NCI-H1436 (cell line): ENCODE measurements at regions not wholly inside any gene's neighbourhood (a gene's known extent, or its start where the extent isn't known, plus 50 kb on each side); places are given as distances from the start of the nearest gene placed in this dataset.

Experiments used
- DNase-seq: peaks from one replicate; lab custom pipeline; 2025; lab: John Stamatoyannopoulos, UW

GRCh38 chr16:50960517-50961202 lies 190.4 kb downstream of the SALL1 start:
- DNase-seq: no peak

DNA sequence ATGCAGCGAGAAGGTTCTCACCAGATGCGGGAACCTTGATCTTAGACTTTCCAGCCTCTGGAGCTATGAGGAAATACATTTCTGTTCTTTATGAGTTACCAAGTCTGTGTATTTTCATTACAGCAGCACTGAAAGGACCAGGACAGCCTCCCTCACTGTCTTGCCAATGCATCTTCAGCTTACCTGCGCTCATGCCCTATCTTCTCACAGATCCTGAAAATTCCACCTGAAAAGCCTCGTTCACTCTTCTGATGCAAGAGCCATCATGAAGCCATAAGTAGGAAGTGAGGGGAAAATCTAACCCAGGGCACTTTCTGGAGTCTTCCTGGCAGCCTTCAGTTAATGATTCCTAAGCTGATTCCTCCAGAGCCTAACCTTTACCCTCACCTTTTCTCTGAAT lies 194.0 kb downstream of the SALL1 start:
- no peak for DNase-seq

DNA sequence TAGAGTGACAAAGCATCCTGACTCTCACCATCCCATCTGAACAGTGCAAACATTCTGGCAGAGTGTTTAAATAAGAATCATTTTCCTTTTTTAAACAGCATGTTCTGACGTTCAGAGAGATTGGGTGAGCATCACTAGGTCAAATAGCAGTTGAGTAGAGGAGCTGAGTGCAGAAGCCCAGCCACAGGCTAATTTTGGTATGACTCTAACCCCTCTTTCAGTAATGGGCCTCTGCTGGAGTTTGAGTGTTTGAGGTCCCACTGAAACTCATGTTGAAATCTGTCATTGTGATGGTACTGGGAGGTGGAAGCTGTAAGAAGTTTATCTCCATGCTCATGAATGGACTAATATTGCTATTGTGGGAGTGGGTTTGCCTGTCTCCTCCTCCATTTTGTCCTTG lies 194.4 kb downstream of the SALL1 start:
- no peak for DNase-seq

DNA sequence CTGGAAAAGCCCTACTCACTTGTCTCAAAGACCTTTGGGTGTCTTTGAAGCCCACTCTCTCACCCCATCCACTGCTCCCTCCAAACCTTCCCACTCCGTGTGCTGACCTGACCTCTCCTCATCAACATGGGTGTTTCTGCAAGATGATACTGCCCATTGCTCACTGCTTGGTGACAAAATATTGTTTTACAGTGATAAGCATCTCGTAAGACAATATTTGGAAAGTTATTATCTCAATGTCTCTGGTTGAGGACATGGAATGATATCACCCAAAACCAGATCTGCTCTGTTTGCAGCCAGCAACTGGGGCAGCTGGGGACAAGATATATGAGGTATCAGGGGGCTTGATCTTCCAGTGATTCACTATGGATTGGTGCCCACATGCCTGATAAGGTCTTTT lies 195.8 kb downstream of the SALL1 start:
- DNase-seq: no peak

DNA sequence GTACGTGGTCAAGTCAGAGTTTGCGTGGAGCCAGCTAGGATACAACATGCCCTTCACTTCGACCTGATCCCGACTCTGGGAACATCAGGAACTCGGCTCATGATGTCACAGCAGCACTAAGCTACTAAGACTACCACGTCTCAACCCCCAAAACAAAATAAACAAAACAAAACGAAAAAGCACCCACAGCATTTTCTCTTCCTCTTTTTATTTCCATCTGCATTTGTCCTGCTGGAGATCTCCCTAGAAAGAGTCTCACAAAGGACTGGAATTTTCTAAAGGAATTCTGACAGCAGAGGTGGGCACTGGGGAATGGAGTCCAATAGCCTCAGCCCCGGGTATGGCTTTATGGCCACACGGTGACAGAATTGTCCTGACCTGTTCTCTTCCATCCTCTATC lies 196.6 kb downstream of the SALL1 start:
- no peak for DNase-seq

- DNase-seq: no peak
Observed at GRCh38 chr16:50953290-50953689, 197.8 kb downstream of the SALL1 start.

- DNase-seq: no peak
Observed at GRCh38 chr16:50950955-50951354, 200.1 kb downstream of the SALL1 start.

- DNase-seq: no peak
Observed at GRCh38 chr16:50948268-50948930, 202.7 kb downstream of the SALL1 start.

- no peak for DNase-seq
Observed at GRCh38 chr16:50947826-50948225, 203.2 kb downstream of the SALL1 start.

DNA sequence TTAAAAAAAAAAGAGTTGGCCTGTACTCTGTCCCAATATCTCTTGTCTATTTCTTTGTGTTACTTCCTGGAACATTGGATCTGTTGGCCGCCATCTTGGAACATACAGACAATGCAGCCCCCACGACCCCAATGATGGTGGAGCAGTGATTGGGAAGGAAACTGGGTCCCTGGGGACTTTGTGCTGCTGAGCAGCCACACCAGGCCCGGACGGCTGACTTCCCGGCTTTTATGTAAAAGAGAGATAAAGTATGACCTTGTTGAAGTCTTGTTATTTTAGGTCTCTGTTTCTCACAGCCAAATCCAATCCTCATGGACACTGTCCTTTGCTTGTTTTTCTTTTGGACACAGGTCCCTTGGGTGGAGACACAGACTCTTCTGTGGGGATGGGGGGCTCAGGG lies 204.5 kb downstream of the SALL1 start:
- DNase-seq: no peak

- DNase-seq: no peak
Observed at GRCh38 chr16:50946098-50946497, 204.2 kb downstream of the CYLD start.

DNA sequence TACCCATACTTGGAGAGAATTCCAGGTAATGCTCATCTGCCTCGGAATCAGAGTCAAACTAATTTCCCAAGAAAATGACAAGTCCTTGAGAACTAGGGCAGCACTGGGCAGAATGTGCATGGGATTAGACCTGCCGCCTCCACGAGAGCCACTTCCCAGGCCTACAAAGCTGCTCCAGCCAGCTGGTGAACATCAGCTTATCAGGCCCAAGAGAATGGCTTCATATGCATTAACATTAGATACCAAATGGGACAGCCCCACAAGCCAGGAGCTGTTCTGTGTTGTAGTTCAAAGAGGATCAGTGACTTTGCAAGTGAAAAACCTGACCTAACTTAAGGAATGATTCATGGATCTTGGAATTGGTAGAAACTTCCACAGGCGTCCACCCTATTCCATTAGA lies 203.3 kb downstream of the CYLD start:
- DNase-seq: no peak

DNA sequence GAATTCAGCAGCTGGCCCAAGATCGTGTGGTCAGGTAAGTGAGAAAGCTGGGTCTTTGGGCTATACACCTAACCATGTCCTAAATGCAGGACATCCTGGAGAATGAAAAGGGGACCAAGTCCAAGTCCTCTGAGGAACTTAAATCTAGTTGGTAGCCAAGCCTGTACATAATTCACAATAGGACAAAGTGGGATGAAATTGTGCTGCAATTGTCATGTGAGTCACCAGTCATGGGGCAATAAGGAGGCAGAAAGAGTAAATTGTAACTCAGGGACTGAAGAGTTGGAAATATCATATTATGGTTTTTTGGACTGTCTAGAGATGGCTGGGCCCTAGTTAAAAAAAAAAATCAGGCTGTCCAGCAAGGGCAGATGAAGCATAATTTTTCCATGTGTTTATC lies 202.6 kb downstream of the CYLD start:
- DNase-seq: no peak

DNA sequence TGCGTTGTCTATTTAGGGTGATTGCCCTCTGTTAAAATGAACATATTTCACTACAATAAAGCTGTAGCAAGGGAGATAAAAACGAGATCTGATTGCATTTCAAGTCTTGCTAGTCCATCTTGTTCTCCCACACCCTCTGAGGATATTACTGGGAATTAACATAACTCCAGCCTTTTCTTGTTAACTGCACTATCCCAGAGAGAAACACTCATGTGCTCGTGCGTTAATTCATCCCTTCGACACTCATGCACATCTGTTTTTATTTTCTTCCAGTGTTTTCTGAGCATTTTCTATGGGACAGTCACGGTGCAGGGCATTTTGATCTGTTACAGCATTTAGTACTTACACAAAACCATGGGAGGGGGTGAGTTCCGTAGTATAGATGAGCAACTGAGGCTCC lies 202.1 kb downstream of the CYLD start:
- DNase-seq: no peak

DNA sequence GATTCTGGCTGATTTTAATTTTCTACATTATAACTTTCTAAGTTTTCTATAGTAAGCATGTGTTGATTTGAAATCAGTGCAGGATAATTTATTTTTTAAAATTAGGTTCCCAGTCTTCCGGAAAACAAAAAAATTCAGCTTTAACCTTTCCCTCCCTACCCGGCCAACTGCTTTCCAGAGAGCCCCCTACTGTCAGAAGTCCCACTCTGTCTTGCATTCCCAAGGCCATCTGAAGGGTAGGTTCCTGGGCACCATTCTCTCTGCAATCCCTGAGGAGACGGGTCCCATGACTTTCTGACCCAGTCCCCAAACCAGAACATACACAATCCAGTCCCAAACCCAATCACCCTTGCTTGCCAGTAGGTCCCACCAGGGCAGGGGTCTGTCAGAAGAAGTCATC lies 200.3 kb downstream of the CYLD start:
- DNase-seq: no peak

GRCh38 chr16:50941681-50942080 lies 199.8 kb downstream of the CYLD start:
- DNase-seq: no peak

GRCh38 chr16:50940275-50940854 lies 198.5 kb downstream of the CYLD start:
- no peak for DNase-seq

DNA sequence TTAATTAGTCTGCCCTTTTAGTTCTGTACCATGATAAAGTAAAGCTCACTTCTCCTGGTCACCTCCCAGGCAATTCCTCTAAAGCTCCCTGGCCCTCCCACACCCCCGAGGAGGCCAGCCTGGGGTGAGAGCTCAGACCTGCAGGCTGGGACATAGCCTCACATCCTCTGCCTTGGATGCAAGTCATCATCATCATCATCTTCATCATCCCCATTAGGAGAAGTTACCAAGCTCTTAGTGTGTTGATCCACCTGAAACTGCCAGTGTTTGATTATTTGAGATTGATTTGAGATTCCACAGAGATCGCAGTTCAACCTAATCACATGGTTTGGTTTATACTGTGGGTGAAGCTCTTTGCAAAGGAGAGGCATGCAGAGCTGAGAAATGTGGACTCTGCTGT lies 197.5 kb downstream of the CYLD start:
- no peak for DNase-seq

- no peak for DNase-seq
Observed at GRCh38 chr16:50938932-50939331, 197.0 kb downstream of the CYLD start.

DNA sequence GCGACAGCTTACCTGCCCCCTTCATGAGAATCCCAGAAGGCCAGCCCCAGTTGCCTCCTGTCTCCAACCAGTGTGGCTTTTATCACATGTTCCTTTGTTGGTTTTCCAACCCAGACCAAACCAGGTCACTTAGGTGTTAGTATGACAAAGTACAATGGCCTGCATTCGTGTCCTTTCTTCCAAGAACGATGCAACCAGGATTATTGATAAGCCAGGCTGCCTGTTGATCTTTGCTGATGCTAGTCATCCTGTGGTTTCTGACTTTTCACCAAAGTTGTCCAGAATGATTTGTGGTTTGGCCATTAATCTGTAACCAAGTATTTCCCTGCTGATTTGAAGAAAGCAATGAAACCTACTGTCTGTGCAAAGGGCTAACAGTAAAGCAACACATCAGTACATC lies 191.4 kb downstream of the CYLD start:
- DNase-seq: no peak

DNA sequence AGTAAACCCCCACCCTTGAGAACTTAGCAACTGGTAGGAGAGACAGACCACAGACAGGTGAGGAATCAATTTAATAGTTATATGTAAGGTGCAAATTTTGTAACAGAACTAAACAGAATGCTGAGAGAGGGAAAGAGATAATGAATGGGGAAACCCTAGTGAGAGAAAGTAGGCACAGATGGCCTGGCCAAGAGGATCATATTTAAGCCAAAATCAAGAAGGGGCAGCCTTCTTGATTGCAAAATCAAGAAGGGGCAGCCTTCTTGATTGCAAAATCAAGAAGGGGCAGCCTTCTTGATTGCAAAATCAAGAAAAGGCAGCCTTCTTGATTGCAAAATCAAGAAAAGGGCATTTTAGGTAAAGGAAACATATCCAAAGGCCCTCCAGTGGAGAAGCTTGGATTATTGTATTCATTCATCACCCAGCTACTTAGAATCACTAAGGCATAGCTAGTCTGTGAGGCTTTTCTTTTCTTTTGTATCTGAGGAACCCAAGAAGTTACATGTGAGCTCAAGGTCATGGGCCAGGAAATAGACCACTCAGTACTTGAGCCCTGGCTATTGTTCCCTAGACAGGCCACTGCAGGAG lies 190.6 kb downstream of the CYLD start:
- DNase-seq: no peak

DNA sequence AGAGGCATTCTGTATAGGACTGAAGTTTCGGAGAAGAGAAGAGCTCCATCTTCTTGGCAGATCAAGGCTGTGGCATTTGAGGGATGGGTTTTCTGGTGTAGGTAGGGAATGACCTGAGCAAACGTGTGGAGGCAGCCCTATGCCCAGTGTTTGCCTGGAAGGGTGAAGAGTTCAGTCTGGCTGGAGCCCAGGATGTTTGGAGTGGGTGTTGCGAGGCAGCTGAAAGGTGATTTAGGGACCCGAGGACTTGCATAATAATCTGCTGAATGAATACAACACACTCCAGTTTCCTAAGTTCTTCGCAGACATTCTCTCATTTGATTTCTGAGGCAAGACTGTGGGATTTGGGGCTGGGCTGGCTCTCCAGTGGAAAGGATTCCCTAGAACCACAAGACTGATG lies 186.2 kb downstream of the CYLD start:
- DNase-seq: no peak

DNA sequence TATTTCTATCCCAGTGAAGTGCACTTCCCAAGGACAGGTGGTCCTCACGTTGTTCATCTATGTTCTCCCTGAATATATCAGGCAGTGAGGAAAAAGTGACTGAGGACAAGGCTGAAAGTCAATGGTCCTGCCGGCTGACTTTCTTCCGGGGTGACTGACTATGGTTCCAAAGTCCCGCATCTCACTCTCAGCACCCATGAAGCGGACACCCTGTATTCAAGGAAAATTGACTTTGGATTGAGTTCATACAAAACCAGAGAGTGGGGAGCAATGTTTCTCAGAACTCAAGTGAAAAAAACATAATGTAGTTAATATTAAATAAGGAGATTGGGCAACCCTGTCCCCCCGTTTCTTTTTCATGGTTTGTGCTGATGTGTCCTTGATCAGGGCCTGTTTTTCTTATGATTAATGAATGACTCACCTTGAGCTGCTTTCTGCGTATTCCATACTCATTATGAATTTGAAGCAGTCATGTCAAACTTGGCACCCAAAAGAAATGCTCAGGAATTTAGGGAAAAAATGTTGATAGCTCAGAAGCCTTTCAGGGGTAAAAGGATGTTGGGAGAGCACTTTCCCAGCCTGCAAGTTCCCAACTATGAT lies 184.0 kb downstream of the CYLD start:
- no peak for DNase-seq
